GM19023 (cell line): ENCODE measurements at regions not wholly inside any gene's neighbourhood (a gene's known extent, or its start where the extent isn't known, plus 50 kb on each side); places are given as distances from the start of the nearest gene placed in this dataset.

Source experiments
- ATAC-seq: cut with Tn5 transposase; IDR thresholded peaks from one replicate; pipeline ENCODE4 v1.9.1; 2021; ENCODE audit warnings: mild to moderate bottlenecking, moderate library complexity; ENCODE audit not compliant: unreplicated experiment

GRCh38 chr3:180184816-180185215, 148.1 kb upstream of the PEX5L start:
- ATAC-seq = no peak

- ATAC-seq = no peak
Measured at GRCh38 chr3:180185650-180186049, 148.9 kb upstream of the PEX5L start.

- ATAC-seq = peak; percentile 50
Measured at GRCh38 chr3:180188512-180189309, 152.0 kb upstream of the PEX5L start.

- no peak for ATAC-seq
Measured at GRCh38 chr3:180189310-180189648, 152.5 kb upstream of the PEX5L start.

- no peak for ATAC-seq
Measured at GRCh38 chr3:180196658-180197057, 159.9 kb upstream of the PEX5L start.

- no peak for ATAC-seq
Measured at GRCh38 chr3:180199417-180199995, 162.8 kb upstream of the PEX5L start.

GRCh38 chr3:180215866-180216265, 179.1 kb upstream of the PEX5L start:
- ATAC-seq = no peak

GRCh38 chr3:180223268-180223667, 186.5 kb upstream of the PEX5L start:
- no peak for ATAC-seq

- no peak for ATAC-seq
Measured at GRCh38 chr3:180229113-180229512, 192.4 kb upstream of the PEX5L start.

GRCh38 chr3:180239939-180240338, 203.2 kb upstream of the PEX5L start:
- no peak for ATAC-seq

GRCh38 chr3:180246688-180247195, 210.0 kb upstream of the PEX5L start:
- no peak for ATAC-seq

GRCh38 chr3:180250172-180250571, 213.4 kb upstream of the PEX5L start:
- no peak for ATAC-seq

GRCh38 chr3:180252683-180253082, 215.9 kb upstream of the PEX5L start:
- no peak for ATAC-seq

GRCh38 chr3:180253283-180253682, 216.5 kb upstream of the PEX5L start:
- ATAC-seq = no peak

GRCh38 chr3:180264479-180264878, 227.7 kb upstream of the PEX5L start:
- no peak for ATAC-seq

GRCh38 chr3:180265551-180265950, 228.8 kb upstream of the PEX5L start:
- ATAC-seq = no peak

- peak; percentile 99 for ATAC-seq
Measured at GRCh38 chr3:180267202-180267843, 230.6 kb upstream of the PEX5L start.

- no peak for ATAC-seq
Measured at GRCh38 chr3:180274536-180274935, 237.8 kb upstream of the PEX5L start.

GRCh38 chr3:180275176-180275575, 238.4 kb upstream of the PEX5L start:
- ATAC-seq = no peak

- no peak for ATAC-seq
Measured at GRCh38 chr3:180277041-180277440, 240.3 kb upstream of the PEX5L start.

- ATAC-seq = peak; percentile 95
Measured at GRCh38 chr3:180278583-180279188, 241.9 kb upstream of the PEX5L start.

GRCh38 chr3:180280555-180280954, 243.8 kb upstream of the PEX5L start:
- ATAC-seq = no peak
